Calu3 (cell line): ENCODE measurements at regions not wholly inside any gene's neighbourhood (a gene's known extent, or its start where the extent isn't known, plus 50 kb on each side); places are given as distances from the start of the nearest gene placed in this dataset.

Source experiments
- BruUV-seq: library from RNA; stranded (reverse); fragments of 400-500 nt; replicated peaks from 2 replicates; lab custom pipeline; 2021; lab: Mats Ljungman, UMichigan
- CTCF ChIA-PET: fragments of 300-600 bp; sonication (Branson Sonifier 250); formaldehyde crosslinking; loops from one replicate; lab custom pipeline; 2022; ENCODE audit warnings: antibody characterized with exemption; lab: Charles Lee
- DNase-seq: peaks from one replicate; pipeline ENCODE4 v3.0.0; 2022
- H3K27ac Mint-ChIP-seq: one replicate; pipeline ENCODE4 v1.8.0; 2022; ENCODE audit warnings: mixed read lengths; ENCODE audit not compliant: unreplicated experiment
- H3K27me3 Mint-ChIP-seq: one replicate; pipeline ENCODE4 v1.8.0; 2022; ENCODE audit warnings: mixed read lengths; ENCODE audit not compliant: unreplicated experiment
- H3K36me3 Mint-ChIP-seq: one replicate; pipeline ENCODE4 v1.8.0; 2022; ENCODE audit warnings: mild to moderate bottlenecking, moderate library complexity, mixed read lengths; ENCODE audit not compliant: insufficient read depth, unreplicated experiment
- H3K4me1 Mint-ChIP-seq: one replicate; pipeline ENCODE4 v1.8.0; 2022; ENCODE audit warnings: mild to moderate bottlenecking, low read depth, mixed read lengths; ENCODE audit not compliant: unreplicated experiment
- H3K4me3 Mint-ChIP-seq: one replicate; pipeline ENCODE4 v1.8.0; 2022; ENCODE audit warnings: mild to moderate bottlenecking, low read depth, moderate library complexity, mixed read lengths; ENCODE audit not compliant: unreplicated experiment
- H3K9me3 Mint-ChIP-seq: one replicate; pipeline ENCODE4 v1.8.0; 2022; ENCODE audit warnings: low read depth, mixed read lengths; ENCODE audit not compliant: unreplicated experiment
- intact Hi-C: fragments of 100-400 bp; cut with micrococcal nuclease; formaldehyde crosslinking; loops from one replicate; pipeline ENCODE4 v1.10.0; 2022; ENCODE audit not compliant: unreplicated experiment
- TF ChIP-seq, protein P1 (sequence below): fragments of 200-600 bp; IDR thresholded peaks from one replicate; pipeline ENCODE4 v1.8.0; 2022; ENCODE audit warnings: antibody characterized with exemption; ENCODE audit not compliant: unreplicated experiment

DNA sequence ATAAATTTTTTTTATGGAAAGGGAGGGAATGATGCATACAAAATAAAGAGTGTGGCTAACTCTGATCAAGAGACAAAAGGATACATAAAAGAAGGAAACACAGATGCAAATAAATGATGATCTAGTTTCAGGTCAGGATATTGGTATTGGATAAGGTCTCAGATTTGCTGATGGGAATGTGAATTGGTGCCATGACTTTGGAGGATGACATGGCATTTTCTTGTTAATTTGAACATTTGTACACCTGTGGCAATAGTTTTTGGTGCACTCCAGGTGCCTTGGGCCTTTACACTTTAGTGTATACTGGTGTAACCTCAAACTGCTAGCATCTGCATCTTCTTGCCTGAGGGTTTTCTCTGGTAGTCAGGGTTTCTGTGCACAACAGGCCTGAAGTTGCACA, 279.3 kb downstream of the TMEM121 start:
- DNase-seq = no peak
- intact Hi-C loops = no loop called here
- H3K36me3 Mint-ChIP-seq = no peaks in the 10 kb centered on the region
- H3K4me1 Mint-ChIP-seq = no peaks in the 10 kb centered on the region
- CTCF ChIA-PET = no interaction called here
- no peaks in the 10 kb centered on the region for H3K9me3 Mint-ChIP-seq
- TF ChIP-seq, protein P1, sequence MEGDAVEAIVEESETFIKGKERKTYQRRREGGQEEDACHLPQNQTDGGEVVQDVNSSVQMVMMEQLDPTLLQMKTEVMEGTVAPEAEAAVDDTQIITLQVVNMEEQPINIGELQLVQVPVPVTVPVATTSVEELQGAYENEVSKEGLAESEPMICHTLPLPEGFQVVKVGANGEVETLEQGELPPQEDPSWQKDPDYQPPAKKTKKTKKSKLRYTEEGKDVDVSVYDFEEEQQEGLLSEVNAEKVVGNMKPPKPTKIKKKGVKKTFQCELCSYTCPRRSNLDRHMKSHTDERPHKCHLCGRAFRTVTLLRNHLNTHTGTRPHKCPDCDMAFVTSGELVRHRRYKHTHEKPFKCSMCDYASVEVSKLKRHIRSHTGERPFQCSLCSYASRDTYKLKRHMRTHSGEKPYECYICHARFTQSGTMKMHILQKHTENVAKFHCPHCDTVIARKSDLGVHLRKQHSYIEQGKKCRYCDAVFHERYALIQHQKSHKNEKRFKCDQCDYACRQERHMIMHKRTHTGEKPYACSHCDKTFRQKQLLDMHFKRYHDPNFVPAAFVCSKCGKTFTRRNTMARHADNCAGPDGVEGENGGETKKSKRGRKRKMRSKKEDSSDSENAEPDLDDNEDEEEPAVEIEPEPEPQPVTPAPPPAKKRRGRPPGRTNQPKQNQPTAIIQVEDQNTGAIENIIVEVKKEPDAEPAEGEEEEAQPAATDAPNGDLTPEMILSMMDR = no peak
- H3K27ac Mint-ChIP-seq = no peak overlapping the region
- no peak overlapping the region for H3K4me3 Mint-ChIP-seq
- no TSS peak for BruUV-seq
- H3K27me3 Mint-ChIP-seq = peaks cover 32% of the 10 kb centered on the region

DNA sequence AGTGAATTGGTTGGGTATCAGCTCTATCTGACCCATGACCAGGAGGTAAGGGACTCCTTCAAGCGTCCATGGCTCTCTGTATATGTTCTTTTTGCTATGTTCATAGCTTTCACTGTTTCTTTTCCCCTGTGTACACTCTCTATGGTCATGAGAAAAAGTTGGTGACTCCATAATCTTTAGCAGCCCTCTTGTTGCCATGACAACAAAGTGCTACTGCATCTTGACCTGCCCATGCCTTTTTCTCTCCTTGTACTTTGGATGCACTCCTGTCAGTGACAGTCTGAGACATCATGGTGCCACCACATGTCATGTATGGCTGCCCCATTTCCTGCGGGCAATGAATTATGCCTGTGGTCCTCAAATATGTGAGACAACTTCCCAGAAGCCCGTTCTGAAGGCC, 280.2 kb downstream of the TMEM121 start:
- no peak overlapping the region for H3K27ac Mint-ChIP-seq
- H3K4me3 Mint-ChIP-seq = no peak overlapping the region
- BruUV-seq = no TSS peak
- no peaks in the 10 kb centered on the region for H3K4me1 Mint-ChIP-seq
- TF ChIP-seq, protein P1 = no peak
- intact Hi-C loops = no loop called here
- no peaks in the 10 kb centered on the region for H3K9me3 Mint-ChIP-seq
- peaks cover 40% of the 10 kb centered on the region for H3K27me3 Mint-ChIP-seq
- CTCF ChIA-PET = no interaction called here
- no peaks in the 10 kb centered on the region for H3K36me3 Mint-ChIP-seq
- no peak for DNase-seq

DNA sequence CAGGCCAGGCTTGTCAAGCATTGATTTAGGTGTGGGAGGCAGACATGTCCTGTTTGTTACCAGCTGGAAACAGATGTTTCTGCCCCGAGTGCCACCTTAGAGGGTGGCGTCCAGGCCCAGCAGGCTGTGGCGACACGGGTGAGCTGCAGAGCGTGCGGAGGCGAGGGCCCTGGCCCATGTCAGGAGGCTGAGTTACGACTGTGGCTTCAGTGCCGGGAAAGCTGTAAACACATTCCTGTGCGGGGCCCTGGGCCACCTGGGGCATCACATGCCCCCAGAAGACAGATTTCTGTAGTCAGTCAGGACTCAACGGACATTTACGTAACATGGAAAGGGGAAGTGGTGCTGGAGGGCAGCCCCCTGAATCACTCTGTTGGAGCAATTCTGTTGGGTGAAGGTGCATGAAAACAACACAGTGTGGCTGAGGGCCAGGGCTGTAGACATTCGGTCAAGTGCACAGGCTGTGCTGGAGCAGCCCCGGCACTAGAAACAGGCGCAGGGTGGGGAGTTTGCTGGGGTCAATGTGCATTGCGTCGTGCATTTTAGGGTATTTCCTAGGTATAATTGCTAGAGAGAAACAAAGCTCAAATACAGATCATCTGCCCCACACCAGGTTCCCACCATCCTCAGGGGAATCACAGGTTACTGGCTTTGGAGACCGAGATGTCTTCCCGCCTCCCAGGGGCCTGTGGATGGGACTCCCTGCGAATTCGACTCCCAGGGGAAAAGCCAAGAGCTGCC, 291.8 kb downstream of the TMEM121 start:
- Mint-ChIP-seq H3K4me3 (no peak overlapping the region), H3K36me3 (no peaks in the 10 kb centered on the region), H3K9me3 (no peaks in the 10 kb centered on the region), H3K27ac (no peak overlapping the region), H3K27me3 (peaks cover 78% of the 10 kb centered on the region), H3K4me1 (no peaks in the 10 kb centered on the region)
- DNase-seq = no peak
- intact Hi-C loops = no loop called here
- CTCF ChIA-PET = no interaction called here
- TF ChIP-seq, protein P1 = no peak
- no TSS peak for BruUV-seq

DNA sequence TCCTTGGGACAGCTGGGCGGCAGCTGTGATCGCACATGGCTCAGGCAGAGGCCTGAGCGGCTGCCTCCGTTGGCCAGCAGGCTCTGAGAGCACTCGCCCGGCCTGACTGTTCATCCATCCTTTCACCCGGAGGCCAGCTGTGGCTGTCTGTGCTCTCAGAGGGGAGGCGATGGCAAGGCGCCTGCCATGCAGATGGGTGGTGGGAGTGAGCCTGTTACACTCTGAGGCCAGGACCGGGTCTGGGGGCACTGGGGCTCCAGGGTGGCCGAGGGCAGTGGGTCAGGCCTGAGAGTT, 292.3 kb downstream of the TMEM121 start:
- no peak overlapping the region for H3K27ac Mint-ChIP-seq
- DNase-seq = no peak
- H3K9me3 Mint-ChIP-seq = no peaks in the 10 kb centered on the region
- BruUV-seq = no TSS peak
- CTCF ChIA-PET = no interaction called here
- no peaks in the 10 kb centered on the region for H3K4me1 Mint-ChIP-seq
- H3K4me3 Mint-ChIP-seq = no peak overlapping the region
- TF ChIP-seq, protein P1 = no peak
- H3K36me3 Mint-ChIP-seq = no peaks in the 10 kb centered on the region
- peaks cover 83% of the 10 kb centered on the region for H3K27me3 Mint-ChIP-seq
- intact Hi-C loops = no loop called here
